Neural cell (in vitro differentiated cells): ENCODE measurements at regions not wholly inside any gene's neighbourhood (a gene's known extent, or its start where the extent isn't known, plus 50 kb on each side); places are given as distances from the start of the nearest gene placed in this dataset.

Experiments used
- CTCF ChIP-seq: fragments of 450-650 bp; IDR thresholded peaks from 2 replicates; pipeline ENCODE4 v1.5.1; 2014; ENCODE audit warnings: antibody characterized with exemption, mild to moderate bottlenecking, moderate library complexity; ENCODE audit not compliant: poor library complexity, severe bottlenecking
- EP300 ChIP-seq: fragments of 450-650 bp; conservative IDR thresholded peaks from 2 replicates; pipeline ENCODE4 v1.6.1; 2014; ENCODE audit warnings: antibody characterized with exemption, mild to moderate bottlenecking, moderate library complexity; ENCODE audit not compliant: poor library complexity, severe bottlenecking
- REST ChIP-seq: IDR thresholded peaks from 2 replicates; pipeline ENCODE4 v1.6.1; 2012; ENCODE audit warnings: borderline replicate concordance
- SMC3 ChIP-seq: fragments of 450-650 bp; conservative IDR thresholded peaks from 2 replicates; pipeline ENCODE4 v1.6.1; 2014; ENCODE audit warnings: antibody characterized with exemption, mild to moderate bottlenecking, moderate library complexity; ENCODE audit not compliant: poor library complexity

DNA sequence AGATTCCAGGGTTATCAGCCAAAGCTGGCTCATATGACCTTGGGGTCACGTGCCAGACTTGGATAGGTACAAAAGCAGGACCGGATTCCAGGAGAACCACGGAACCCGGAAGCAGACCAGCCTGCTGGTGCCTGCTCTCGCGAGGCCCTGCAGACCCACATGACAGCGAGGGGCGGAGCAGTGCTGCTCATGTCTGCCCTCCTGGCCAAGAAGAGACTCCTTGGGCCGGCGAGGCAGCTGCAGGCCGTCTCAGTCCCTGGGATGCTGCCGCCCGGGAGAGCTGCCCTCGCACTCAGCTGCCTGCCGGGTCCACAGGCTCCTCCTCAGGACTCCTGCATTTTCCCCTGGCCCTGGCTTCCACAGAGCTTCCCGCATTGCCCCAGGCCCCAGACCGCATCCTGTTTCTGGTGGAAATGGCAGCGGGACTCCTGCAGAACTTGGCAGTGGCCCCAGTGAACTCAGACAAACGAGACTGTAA, 739.5 kb downstream of the SOCS6 start:
- TF ChIP-seq CTCF: no peak
- no peak for TF ChIP-seq REST
- TF ChIP-seq EP300: no peak
- no peak for TF ChIP-seq SMC3
